ENCODE measurements at regions not wholly inside any gene's neighbourhood (a gene's known extent, or its start where the extent isn't known, plus 50 kb on each side); places are given as distances from the start of the nearest gene placed in this dataset.

GRCh38 chr12:67431411-67432020 is 162.4 kb downstream of the CAND1 start:
- TF ChIP-seq CTCF (IDR thresholded peaks at IDR 0.05; ENCODE audit: poor library complexity, severe bottlenecking) (no peak), EZH2 (IDR thresholded peaks at IDR 0.05; ENCODE audit: borderline replicate concordance, insufficient read depth, low read length, poor library complexity, severe bottlenecking) (no peak), SMC3 (conservative IDR thresholded peaks at IDR 0.05; ENCODE audit: poor library complexity) (no peak), POLR2AphosphoS5 (IDR thresholded peaks at IDR 0.05) (no peak), REST (IDR thresholded peaks at IDR 0.05; ENCODE audit: borderline replicate concordance) (no peak), EP300 (conservative IDR thresholded peaks at IDR 0.05; ENCODE audit: poor library complexity, severe bottlenecking) (no peak), MXI1 (conservative IDR thresholded peaks at IDR 0.05; ENCODE audit: poor library complexity, severe bottlenecking) (no peak), TAF1 (IDR thresholded peaks at IDR 0.05; ENCODE audit: low read depth) (no peak), RAD21 (conservative IDR thresholded peaks at IDR 0.05) (no peak)

All from neural cell (in vitro differentiated cells).